ENCODE measurements at regions not wholly inside any gene's neighbourhood (a gene's known extent, or its start where the extent isn't known, plus 50 kb on each side); places are given as distances from the start of the nearest gene placed in this dataset.

GRCh38 chr9:88233091-88233490 lies 94.8 kb upstream of the SPATA31C2 start:
- Histone ChIP-seq H3K4me3 (ENCODE audit: low read depth, low read length) (no peak overlapping the region), H3K36me3 (ENCODE audit: control insufficient read depth, insufficient read depth, low read length) (no peaks in the 10 kb centered on the region), H3K27me3 (ENCODE audit: control insufficient read depth, insufficient read depth, low read length) (no peaks in the 10 kb centered on the region; the same call in 1 of the 2 replicates)
- no peak for TF ChIP-seq CTCF (IDR thresholded peaks at IDR 0.05; ENCODE audit: insufficient read depth, low read depth, low read length)
- ChIA-PET POLR2A (no interaction called here), CTCF (interaction anchor here (1.0 kb wide), 1 partner anchor 10 kb away, joined by 3 read pairs; no protein-coding TSS in a partner anchor)
- no peak for DNase-seq (ENCODE audit: low read depth)

DNA sequence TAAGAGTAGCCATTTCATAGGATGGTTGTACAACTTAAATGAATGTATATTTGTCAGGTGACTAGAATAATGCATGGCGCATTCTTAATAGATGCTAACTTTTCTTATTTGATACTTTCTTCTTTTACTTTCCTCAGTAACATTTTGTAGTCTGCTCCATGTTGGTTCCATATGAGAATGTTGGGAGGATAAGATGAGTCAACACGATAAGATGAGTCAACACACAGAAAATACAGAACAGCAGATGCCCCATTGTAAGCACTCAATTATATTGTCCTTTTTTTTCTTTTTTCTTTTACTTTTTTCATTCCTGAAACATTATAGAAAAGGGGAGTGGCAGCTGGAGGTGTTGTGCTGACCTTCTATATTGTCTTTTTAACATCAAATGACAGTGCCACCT lies 92.3 kb upstream of the SPATA31C2 start:
- CTCF ChIA-PET, result interaction anchor here (0.6 kb wide), 1 partner anchor 61 kb away, joined by 4 read pairs; no protein-coding TSS in a partner anchor
- no peak for DNase-seq (ENCODE audit: low read depth)
- Histone ChIP-seq H3K36me3 (ENCODE audit: control insufficient read depth, insufficient read depth, low read length) (no peaks in the 10 kb centered on the region), H3K4me3 (ENCODE audit: low read depth, low read length) (no peak overlapping the region), H3K27me3 (ENCODE audit: control insufficient read depth, insufficient read depth, low read length) (no peaks in the 10 kb centered on the region; the same call in 1 of the 2 replicates)
- TF ChIP-seq CTCF (IDR thresholded peaks at IDR 0.05; ENCODE audit: insufficient read depth, low read depth, low read length), result no peak
- POLR2A ChIA-PET, result no interaction called here

DNA sequence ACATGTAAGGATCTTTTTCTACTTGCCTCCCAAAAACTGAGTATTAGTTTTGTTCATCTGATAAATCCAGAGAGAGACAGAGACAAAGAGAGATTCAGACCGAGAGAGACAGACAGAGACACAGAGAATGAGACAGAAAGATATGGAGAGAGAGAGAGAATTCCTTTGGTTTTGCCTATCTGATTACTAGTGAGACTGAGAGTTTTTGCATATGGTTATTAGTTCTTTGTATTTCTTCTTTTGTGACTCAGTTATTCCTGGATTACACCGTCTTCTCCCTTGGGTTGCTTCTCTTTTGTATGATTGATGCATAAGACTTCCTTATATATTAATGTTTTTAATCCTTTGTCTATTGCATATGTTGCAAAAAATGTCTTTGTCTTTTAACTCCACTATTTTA lies 91.2 kb upstream of the SPATA31C2 start:
- no peaks in the 10 kb centered on the region for H3K36me3 ChIP-seq (ENCODE audit: control insufficient read depth, insufficient read depth, low read length)
- no peak for TF ChIP-seq CTCF (IDR thresholded peaks at IDR 0.05; ENCODE audit: insufficient read depth, low read depth, low read length)
- no peaks in the 10 kb centered on the region; the same call in 1 of the 2 replicates for H3K27me3 ChIP-seq (ENCODE audit: control insufficient read depth, insufficient read depth, low read length)
- no peak overlapping the region for H3K4me3 ChIP-seq (ENCODE audit: low read depth, low read length)
- DNase-seq (ENCODE audit: low read depth), result no peak
- ChIA-PET POLR2A (no interaction called here), CTCF (no interaction called here)

- no peak for DNase-seq (ENCODE audit: low read depth)
- no peak overlapping the region for H3K4me3 ChIP-seq (ENCODE audit: low read depth, low read length)
- no peaks in the 10 kb centered on the region for H3K27me3 ChIP-seq (ENCODE audit: control insufficient read depth, insufficient read depth, low read length)
- H3K36me3 ChIP-seq (ENCODE audit: control insufficient read depth, insufficient read depth, low read length), result no peaks in the 10 kb centered on the region
- no peak for TF ChIP-seq CTCF (IDR thresholded peaks at IDR 0.05; ENCODE audit: insufficient read depth, low read depth, low read length)
- ChIA-PET CTCF (interaction anchor here (0.6 kb wide), 1 partner anchor 23 kb away, joined by 5 read pairs; no protein-coding TSS in a partner anchor), POLR2A (no interaction called here)
Observed at GRCh38 chr9:88224938-88225337, 86.7 kb upstream of the SPATA31C2 start.

- no peak for TF ChIP-seq CTCF (IDR thresholded peaks at IDR 0.05; ENCODE audit: insufficient read depth, low read depth, low read length)
- ChIA-PET CTCF (interaction anchor here (1.3 kb wide), 1 partner anchor 9 kb away, joined by 3 read pairs; no protein-coding TSS in a partner anchor), POLR2A (no interaction called here)
- H3K4me3 ChIP-seq (ENCODE audit: low read depth, low read length), result no peak overlapping the region
- no peaks in the 10 kb centered on the region for H3K36me3 ChIP-seq (ENCODE audit: control insufficient read depth, insufficient read depth, low read length)
- no peaks in the 10 kb centered on the region for H3K27me3 ChIP-seq (ENCODE audit: control insufficient read depth, insufficient read depth, low read length)
- no peak for DNase-seq (ENCODE audit: low read depth)
Observed at GRCh38 chr9:88221105-88221504, 82.8 kb upstream of the SPATA31C2 start.

All from BJ (cell line).